Neural crest cell (in vitro differentiated cells): ENCODE measurements at regions not wholly inside any gene's neighbourhood (a gene's known extent, or its start where the extent isn't known, plus 50 kb on each side); places are given as distances from the start of the nearest gene placed in this dataset.

Experiments
- DNase-seq: peaks from one replicate; pipeline ENCODE4 v3.0.0; 2021; ENCODE audit warnings: low read depth, mixed read lengths, low spot score
- H3K27ac Mint-ChIP-seq: one replicate; pipeline ENCODE4 v1.8.0; 2021; ENCODE audit warnings: mild to moderate bottlenecking, mixed read lengths; ENCODE audit not compliant: unreplicated experiment
- H3K27me3 Mint-ChIP-seq: 2 replicates; pipeline ENCODE4 v1.8.0; 2021; ENCODE audit warnings: low read depth, mild to moderate bottlenecking, mixed read lengths
- H3K36me3 Mint-ChIP-seq: 2 replicates; pipeline ENCODE4 v1.8.0; 2021; ENCODE audit warnings: low read depth, mild to moderate bottlenecking, mixed read lengths
- H3K4me1 Mint-ChIP-seq: 2 replicates; pipeline ENCODE4 v1.8.0; 2021; ENCODE audit warnings: mixed read lengths
- H3K4me3 Mint-ChIP-seq: one replicate; pipeline ENCODE4 v1.8.0; 2021; ENCODE audit warnings: mild to moderate bottlenecking, mixed read lengths
- H3K9me3 Mint-ChIP-seq: 2 replicates; pipeline ENCODE4 v1.8.0; 2021; ENCODE audit warnings: mixed read lengths
- CTCF ChIP-seq: fragments of 200-600 bp; sonication (generic); conservative IDR thresholded peaks from 2 replicates; pipeline ENCODE4 v1.5.0; 2021; ENCODE audit warnings: antibody characterized with exemption, mild to moderate bottlenecking

DNA sequence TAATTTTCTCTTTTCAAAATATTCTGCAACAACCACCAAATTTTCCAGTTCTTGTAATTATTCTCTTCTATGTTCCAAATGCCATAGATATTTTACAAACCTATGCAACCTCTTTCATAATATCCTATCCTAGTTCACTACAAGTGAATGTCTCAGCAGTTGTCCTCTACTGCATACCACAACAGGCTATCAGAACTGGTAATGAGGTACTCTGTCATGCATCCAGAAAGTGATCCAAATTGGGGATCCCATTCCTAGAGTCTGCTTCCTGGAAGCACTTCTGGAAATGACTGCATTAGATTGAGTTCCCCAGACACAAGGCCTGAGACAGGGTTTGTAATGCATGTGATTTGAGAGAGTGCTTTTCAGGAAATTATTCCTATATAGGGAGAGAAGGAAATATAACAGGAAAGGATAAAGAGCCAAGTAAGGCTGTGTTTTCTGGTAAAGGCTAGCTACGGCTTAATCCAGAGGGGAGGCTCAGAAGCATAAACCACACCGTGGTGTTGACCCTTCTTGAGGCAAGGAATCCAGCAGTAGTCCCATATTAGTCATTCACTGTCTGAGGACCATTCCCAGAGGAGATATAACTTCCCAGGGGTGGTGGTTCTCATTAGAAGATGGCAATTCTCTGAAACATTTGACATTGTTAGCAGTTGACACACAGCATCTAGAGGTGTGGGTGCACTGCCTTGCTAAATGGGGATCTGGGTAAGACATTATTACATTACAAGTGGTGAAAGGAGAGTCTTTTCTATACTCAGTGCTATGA is 80.3 kb upstream of the FST start:
- Mint-ChIP-seq H3K9me3 (no peaks in the 10 kb centered on the region), H3K4me3 (no peak overlapping the region), H3K27ac (no peak overlapping the region), H3K36me3 (no peaks in the 10 kb centered on the region), H3K27me3 (no peaks in the 10 kb centered on the region), H3K4me1 (no peaks in the 10 kb centered on the region)
- no peak for TF ChIP-seq CTCF
- no peak for DNase-seq

DNA sequence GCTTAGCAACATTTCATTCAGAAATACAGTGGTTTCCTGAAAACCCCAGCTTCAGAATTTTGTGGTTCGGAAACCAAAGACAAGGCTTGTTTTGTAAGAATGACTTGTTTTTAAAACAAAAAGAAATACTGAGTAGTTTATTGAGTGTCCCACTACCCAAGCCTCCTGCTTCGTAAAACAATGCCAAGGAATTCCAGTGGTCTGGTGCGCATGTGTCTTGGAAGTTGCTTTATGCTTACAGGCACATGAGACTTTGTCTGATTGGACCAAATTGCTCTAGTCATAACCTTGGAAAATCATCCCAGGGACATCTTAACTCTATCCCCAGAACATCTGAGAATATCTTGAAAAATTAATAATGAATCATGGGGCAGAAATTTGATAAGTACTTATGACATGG is 77.1 kb upstream of the FST start:
- H3K36me3 Mint-ChIP-seq = no peaks in the 10 kb centered on the region
- TF ChIP-seq CTCF = no peak

DNA sequence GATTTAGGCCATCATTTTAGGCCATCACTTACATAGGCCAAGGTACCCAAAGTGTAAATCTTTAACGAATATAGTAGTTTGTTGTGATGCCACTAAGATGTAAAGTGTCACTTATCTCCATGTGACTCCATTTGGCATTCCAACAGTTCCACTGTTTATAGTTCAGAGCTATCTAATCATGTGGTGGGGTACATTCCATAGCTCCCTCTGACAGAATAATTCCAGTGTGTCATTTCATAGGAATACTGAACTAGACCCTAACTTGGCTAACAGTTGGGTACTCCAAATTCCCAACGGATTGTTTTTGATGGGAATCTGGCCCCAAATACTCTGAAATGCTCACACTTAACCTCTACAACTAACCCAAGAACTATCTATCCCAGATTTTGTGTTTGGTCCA is 76.7 kb upstream of the FST start:
- Mint-ChIP-seq H3K36me3 (no peaks in the 10 kb centered on the region), H3K27ac (no peak overlapping the region), H3K9me3 (peaks cover 3% of the 10 kb centered on the region), H3K4me3 (no peak overlapping the region), H3K4me1 (no peaks in the 10 kb centered on the region), H3K27me3 (no peaks in the 10 kb centered on the region)
- no peak for DNase-seq
- no peak for TF ChIP-seq CTCF

More for the DNA sequence above, 77.1 kb upstream of the FST start:
- Mint-ChIP-seq H3K4me3 (no peak overlapping the region), H3K4me1 (no peaks in the 10 kb centered on the region), H3K27me3 (no peaks in the 10 kb centered on the region), H3K27ac (no peak overlapping the region), H3K9me3 (peaks cover 2% of the 10 kb centered on the region)
- DNase-seq = no peak

DNA sequence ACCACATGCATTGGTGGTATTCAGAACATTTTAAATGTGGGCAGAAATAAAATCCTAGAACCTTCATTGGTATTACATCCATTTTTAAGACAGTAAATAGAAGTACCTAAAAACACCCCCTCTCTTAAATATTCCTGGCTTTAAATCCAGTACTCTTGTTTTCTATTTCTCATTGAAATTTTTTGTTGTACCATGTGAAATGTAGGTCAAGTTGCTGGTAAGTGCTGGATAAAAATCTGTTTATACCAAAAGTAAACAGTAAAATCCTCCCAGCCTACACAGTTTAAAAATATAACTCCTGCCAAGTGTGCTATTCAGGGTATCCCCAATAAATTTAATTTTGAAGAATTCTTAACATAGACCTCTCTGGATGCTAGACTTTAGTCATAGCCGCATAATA is 75.0 kb upstream of the FST start:
- TF ChIP-seq CTCF = no peak
- H3K9me3 Mint-ChIP-seq = peaks cover 6% of the 10 kb centered on the region
- no peak overlapping the region for H3K27ac Mint-ChIP-seq

GRCh38 chr5:53406630-53407316 is 73.7 kb upstream of the FST start:
- Mint-ChIP-seq H3K4me1 (no peaks in the 10 kb centered on the region), H3K27me3 (no peaks in the 10 kb centered on the region), H3K9me3 (peaks cover 8% of the 10 kb centered on the region), H3K4me3 (no peak overlapping the region), H3K27ac (no peak overlapping the region), H3K36me3 (no peaks in the 10 kb centered on the region)
- no peak for TF ChIP-seq CTCF
- no peak for DNase-seq

More for the DNA sequence above, 75.0 kb upstream of the FST start:
- Mint-ChIP-seq H3K27me3 (no peaks in the 10 kb centered on the region), H3K4me1 (no peaks in the 10 kb centered on the region), H3K36me3 (no peaks in the 10 kb centered on the region), H3K4me3 (no peak overlapping the region)
- DNase-seq = no peak
